H1 (cell line): ENCODE measurements at regions not wholly inside any gene's neighbourhood (a gene's known extent, or its start where the extent isn't known, plus 50 kb on each side); places are given as distances from the start of the nearest gene placed in this dataset.

Experiments used
- MAFK ChIP-seq: IDR thresholded peaks from 2 replicates; pipeline ENCODE4 v1.6.1; 2012; ENCODE audit warnings: low read depth, mild to moderate bottlenecking, improper control_type of control experiment, low read length
- YY1 ChIP-seq: IDR thresholded peaks from 2 replicates; pipeline ENCODE4 v1.6.1; 2011; ENCODE audit warnings: low read depth, mild to moderate bottlenecking, low read length

- no peak for TF ChIP-seq YY1
- TF ChIP-seq MAFK: no peak
These were observed 134.7 kb upstream of the KCNJ15 start (continued) for GRCh38 chr21:38121888-38122720.
